HG03025 (cell line): ENCODE measurements at regions not wholly inside any gene's neighbourhood (a gene's known extent, or its start where the extent isn't known, plus 50 kb on each side); places are given as distances from the start of the nearest gene placed in this dataset.

Experiments
- ATAC-seq: cut with Tn5 transposase; IDR thresholded peaks from one replicate; pipeline ENCODE4 v1.9.1; 2021; ENCODE audit warnings: mild to moderate bottlenecking, moderate library complexity; ENCODE audit not compliant: unreplicated experiment, low FRiP score

- ATAC-seq: no peak
Measured at GRCh38 chr4:28654618-28655017, 1794.0 kb downstream of the STIM2 start.

- no peak for ATAC-seq
Measured at GRCh38 chr4:28665306-28665705, 1804.7 kb downstream of the STIM2 start.

DNA sequence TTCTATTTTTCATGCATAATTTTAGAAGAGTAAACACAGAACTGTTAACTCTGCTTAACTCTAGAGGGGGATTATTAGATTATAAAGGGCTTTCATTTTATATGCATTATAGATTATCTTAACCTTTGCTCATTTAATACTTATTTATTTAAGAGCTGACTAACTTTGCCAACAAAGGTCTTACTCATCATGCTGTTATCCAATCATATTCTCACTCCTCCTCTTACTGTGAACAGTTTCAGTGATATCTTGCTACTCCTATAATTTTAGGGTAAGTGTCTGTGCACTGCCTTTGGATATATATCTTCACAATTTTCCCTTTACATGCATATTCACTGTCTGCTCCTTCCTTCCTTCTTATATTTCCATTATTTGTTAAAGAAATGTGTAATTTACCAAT is 1814.9 kb downstream of the STIM2 start:
- no peak for ATAC-seq

DNA sequence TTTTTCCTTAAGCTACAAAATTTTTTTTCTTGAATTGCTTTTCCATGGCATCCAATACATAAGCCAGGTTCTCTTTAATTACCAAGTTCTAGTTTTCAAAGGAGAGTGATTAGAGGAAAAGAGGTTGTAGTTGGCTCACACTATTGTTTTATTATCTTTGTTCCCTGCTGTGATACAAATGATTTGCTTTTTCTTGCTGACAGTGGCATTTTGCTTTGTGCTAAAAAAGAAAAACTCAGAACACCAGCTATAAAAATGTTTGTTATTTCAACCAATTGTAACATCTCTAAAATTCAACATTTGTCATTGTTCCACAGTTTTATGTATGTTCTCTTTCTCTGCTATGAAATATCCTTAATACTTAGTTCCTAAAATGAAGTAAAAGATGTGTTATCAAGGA is 1817.2 kb downstream of the STIM2 start:
- ATAC-seq: no peak

DNA sequence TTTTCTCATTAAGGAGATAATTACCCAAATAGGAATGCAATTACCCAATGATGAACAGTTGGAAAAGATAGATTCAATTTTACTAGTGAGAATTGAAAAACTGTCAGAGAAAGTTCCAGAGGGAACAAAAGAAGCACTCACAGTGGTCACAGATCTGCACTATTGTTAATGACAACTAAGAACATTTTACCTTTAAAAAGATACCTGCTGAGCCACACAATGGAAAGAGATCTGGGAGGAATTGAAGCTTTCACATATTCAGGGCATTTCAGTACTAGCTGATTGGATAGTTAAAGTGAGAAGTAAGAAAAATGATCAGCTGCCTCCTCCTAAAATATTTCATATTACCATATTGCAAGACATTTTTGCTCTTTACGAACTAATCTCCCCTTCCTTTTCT is 1822.2 kb downstream of the STIM2 start:
- no peak for ATAC-seq

GRCh38 chr4:28686618-28687017 is 1826.0 kb downstream of the STIM2 start:
- no peak for ATAC-seq

GRCh38 chr4:28690890-28691289 is 1830.2 kb downstream of the STIM2 start:
- no peak for ATAC-seq

DNA sequence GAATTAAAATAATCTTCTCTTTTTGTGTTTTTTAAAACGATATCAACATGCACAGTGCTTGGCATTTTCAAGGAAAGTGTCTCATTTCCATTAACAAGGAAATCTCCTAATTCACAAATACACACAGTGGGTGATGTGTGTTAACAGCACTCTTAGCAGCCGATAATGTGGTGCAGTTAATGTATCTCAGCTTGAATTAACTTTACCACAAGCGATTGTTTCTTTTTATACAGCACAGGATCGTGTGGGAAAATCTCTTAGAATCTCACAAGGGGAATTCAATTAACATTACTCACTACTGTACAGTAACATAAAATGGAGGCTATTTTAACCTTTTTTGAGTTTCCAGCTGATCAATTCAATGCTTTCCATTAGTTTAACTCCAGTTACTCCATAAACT is 1841.9 kb downstream of the STIM2 start:
- ATAC-seq: no peak

DNA sequence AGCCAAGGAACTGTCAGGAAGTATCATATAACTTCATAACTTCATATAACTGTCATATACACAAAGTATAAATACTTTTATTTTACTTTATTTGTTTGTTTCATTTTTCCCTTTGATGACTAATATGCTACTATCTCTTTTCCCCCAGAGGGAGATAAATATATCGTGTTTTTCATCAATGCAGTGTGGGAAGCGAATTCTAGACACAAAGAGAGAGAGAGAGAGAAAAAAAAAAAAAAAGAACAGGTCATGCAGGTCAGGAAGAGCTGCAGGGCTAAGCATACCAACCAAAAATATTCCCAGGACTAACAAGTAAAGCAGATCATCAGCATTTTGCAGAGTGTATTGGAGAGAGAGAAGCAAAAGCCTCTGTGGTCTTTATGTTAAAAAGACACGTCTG is 1849.2 kb downstream of the STIM2 start:
- ATAC-seq: no peak

GRCh38 chr4:28723371-28723770 is 1862.7 kb downstream of the STIM2 start:
- ATAC-seq: no peak

GRCh38 chr4:28724239-28724638 is 1863.6 kb downstream of the STIM2 start:
- ATAC-seq: no peak

DNA sequence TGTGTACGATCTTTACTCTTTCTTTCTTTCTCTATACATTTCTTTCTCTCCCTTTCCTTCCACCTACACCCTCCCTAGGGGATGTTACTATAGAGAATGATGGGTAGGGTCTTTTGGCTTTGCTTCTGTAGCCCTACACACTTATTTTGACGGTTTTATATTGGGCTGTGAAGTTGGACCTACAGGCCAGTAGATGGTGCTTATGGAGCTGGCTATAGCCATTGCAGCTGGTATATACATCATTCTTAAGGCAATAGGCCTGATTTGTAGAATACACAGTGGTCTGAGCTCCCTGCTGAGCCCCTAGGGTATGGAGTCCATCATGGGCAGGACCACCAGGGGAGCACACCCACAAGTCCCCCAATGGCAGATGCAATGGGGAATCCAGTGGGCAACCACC is 1869.7 kb downstream of the STIM2 start:
- no peak for ATAC-seq

DNA sequence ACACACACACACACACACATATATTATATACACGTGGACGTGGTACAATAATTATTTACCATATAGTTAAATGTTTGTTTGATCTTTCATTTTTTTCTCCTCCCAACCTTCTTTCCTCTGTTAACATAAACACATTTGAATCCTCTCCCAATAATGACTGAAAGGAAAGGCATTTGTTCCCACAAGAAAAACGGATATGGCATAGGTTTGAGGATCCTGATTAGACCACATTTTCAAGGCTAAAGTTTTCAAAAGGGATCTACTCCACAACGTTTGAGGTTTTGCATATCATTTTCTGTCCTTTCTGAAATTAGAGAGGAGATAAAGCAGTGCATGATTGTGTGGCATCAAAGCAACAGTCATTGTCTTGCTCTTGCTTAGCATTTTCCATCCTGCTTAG is 1883.4 kb downstream of the STIM2 start:
- no peak for ATAC-seq

- no peak for ATAC-seq
Measured at GRCh38 chr4:28754376-28754775, 1893.7 kb downstream of the STIM2 start.

GRCh38 chr4:28755081-28755480 is 1894.4 kb downstream of the STIM2 start:
- ATAC-seq: no peak

- no peak for ATAC-seq
Measured at GRCh38 chr4:28759064-28759463, 1898.4 kb downstream of the STIM2 start.

DNA sequence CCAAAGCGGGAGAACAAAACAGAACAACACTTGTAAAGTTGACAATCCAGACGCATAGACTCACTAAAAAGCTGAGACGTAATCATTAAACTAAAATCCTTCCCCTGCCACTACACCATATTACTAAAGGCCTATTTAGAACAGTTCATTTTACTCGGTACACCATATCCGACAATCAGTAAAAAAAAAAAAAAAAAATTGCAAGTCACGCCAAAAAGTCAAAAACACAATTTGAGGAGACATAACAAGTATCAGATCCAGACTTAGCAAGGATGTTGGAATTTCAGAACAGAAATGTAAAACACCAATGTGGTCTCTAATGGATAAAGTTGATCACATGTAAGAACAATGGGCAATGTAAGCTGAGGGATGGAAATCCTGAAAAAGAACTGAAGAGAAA is 1899.4 kb downstream of the STIM2 start:
- no peak for ATAC-seq

DNA sequence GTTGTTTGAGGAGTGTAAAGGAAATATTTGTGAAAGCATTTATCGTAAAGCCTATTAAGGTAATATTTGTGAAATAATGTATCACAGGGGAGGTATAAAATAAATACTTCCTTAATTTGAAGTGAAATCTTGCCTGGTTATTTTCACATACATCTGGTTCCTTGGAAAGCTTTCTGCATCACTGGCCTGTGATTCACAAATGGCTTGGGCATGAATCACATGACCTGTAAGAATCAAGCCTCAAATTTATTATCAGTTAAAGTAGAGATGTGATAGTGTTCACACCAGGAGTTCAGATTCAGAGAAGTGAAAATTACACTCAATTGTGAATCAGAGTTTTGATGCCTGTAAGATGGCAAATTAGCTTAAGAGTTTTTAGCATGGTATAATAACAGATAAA is 1911.4 kb downstream of the STIM2 start:
- ATAC-seq: no peak

DNA sequence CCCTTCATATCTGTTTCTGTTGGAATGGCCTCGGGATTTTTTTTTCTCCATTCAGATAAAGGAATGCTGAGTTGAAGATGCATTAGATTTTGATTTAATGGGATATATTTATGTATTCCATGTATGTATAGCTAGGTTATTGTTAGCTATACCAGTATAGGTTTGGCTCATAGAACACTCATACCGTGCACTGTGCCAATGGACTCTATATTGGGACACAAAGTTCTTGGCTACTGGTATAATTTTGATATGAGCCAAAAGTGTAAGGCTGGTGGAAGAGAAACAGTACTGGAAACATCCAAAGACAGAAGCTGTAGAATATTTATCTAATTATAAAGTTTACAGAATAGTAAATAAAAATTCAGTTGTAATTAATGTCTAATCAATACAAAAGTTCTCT is 1912.1 kb downstream of the STIM2 start:
- no peak for ATAC-seq

- ATAC-seq: no peak
Measured at GRCh38 chr4:28774344-28774743, 1913.7 kb downstream of the STIM2 start.

DNA sequence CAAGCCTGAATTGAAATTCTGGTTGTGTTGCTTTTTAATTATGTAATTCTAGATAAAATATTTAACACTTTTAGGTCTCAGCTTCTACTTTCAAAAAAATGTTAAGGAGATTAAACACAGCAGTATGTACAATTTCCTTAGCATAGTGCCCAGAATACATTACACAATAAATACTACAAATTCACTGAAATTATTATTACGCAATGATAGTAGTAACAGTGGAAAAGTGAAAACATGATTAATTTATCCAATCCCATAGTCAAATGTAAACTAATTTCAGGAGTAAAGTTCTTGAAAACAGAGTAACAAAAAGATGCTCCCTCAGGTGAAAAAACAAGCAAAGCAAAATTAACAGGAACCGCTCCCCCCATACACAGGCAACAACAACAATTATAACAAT is 1915.4 kb downstream of the STIM2 start:
- no peak for ATAC-seq

DNA sequence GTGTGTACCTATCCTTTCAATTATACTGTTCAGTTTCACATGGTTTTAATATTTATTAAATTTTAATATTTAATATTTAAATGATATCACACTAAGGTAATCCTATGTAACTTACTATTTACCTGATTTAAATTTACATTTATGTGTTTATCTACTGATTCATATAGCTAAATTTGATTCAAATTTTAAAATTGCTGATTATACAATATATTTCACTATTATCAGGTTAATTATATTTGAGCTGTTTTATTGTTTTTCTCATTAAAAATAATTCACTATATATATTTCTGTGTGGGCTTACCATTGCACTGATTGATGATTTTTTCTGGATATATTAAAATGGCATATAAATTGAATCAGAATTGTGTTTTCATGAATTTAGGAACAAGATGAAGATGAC is 1923.5 kb downstream of the STIM2 start:
- no peak for ATAC-seq

GRCh38 chr4:28787947-28788346 is 1927.3 kb downstream of the STIM2 start:
- ATAC-seq: no peak
